Mesenchymal stem cell (in vitro differentiated cells and primary cell): ENCODE measurements at regions not wholly inside any gene's neighbourhood (a gene's known extent, or its start where the extent isn't known, plus 50 kb on each side); places are given as distances from the start of the nearest gene placed in this dataset.

Experiments used
- DNase-seq: peaks from one replicate; pipeline ENCODE4 v3.0.0-alpha.2; 2013
- H2AFZ ChIP-seq: one replicate; pipeline ENCODE4 v1.6.1; 2013; ENCODE audit warnings: low read depth, mild to moderate bottlenecking, control low read depth, inconsistent platforms, low read length, moderate library complexity
- H2AK5ac ChIP-seq: 2 replicates; pipeline ENCODE4 v1.6.1; 2013; ENCODE audit warnings: low read length, moderate library complexity, mild to moderate bottlenecking, inconsistent platforms; ENCODE audit not compliant: severe bottlenecking
- H2BK120ac ChIP-seq: one replicate; pipeline ENCODE4 v1.6.1; 2013; ENCODE audit warnings: low read depth, mild to moderate bottlenecking, inconsistent platforms, low read length, moderate library complexity
- H2BK12ac ChIP-seq, 2 experiments: one replicate each; pipeline ENCODE4 v1.6.1; 2013; ENCODE audit warnings: inconsistent platforms in 2 of 2, low read length in 2 of 2, mild to moderate bottlenecking in 2 of 2, moderate library complexity in 2 of 2, control low read depth in 1 of 2
- H2BK15ac ChIP-seq: one replicate; pipeline ENCODE4 v1.6.1; 2013; ENCODE audit warnings: mild to moderate bottlenecking, low read depth, inconsistent platforms; ENCODE audit not compliant: poor library complexity, severe bottlenecking
- H2BK5ac ChIP-seq: 2 replicates; pipeline ENCODE4 v1.6.1; 2013; ENCODE audit warnings: low read depth, mild to moderate bottlenecking, low read length, control low read depth, inconsistent platforms; ENCODE audit not compliant: poor library complexity, severe bottlenecking
- H3K14ac ChIP-seq, 2 experiments: one replicate each; pipeline ENCODE4 v1.6.1; 2013; ENCODE audit warnings: inconsistent platforms in 2 of 2, low read length in 2 of 2, control low read depth in 1 of 2, mild to moderate bottlenecking in 1 of 2, moderate library complexity in 1 of 2
- H3K18ac ChIP-seq, 2 experiments: one replicate each; pipeline ENCODE4 v1.6.1; 2013; ENCODE audit warnings: inconsistent platforms in 2 of 2, low read length in 2 of 2, control low read depth in 1 of 2, low read depth in 1 of 2, mild to moderate bottlenecking in 1 of 2
- H3K23ac ChIP-seq, 2 experiments: one replicate each; pipeline ENCODE4 v1.6.1; 2013; ENCODE audit warnings: inconsistent platforms in 2 of 2, low read length in 2 of 2, mild to moderate bottlenecking in 2 of 2, moderate library complexity in 2 of 2, control low read depth in 1 of 2
- H3K27ac ChIP-seq: 2 replicates; pipeline ENCODE4 v1.5.1; 2013; ENCODE audit warnings: mild to moderate bottlenecking, moderate library complexity, low read length, control low read depth, inconsistent platforms; ENCODE audit not compliant: poor library complexity, severe bottlenecking
- H3K27me3 ChIP-seq, 2 experiments: 2 replicates each; pipeline versions ENCODE4 v1.6.1 to v1.7.0; 2013; ENCODE audit warnings: low read length in 2 of 2, mild to moderate bottlenecking in 2 of 2, moderate library complexity in 2 of 2, control low read depth in 1 of 2, inconsistent platforms in 1 of 2; ENCODE audit not compliant: control insufficient read depth in 1 of 2, insufficient read depth in 1 of 2
- H3K36me3 ChIP-seq, 2 experiments: 2 replicates each; pipeline versions ENCODE4 v1.6.1 to v1.7.0; 2013; ENCODE audit warnings: low read length in 2 of 2, control low read depth in 1 of 2, inconsistent platforms in 1 of 2, low read depth in 1 of 2, mild to moderate bottlenecking in 1 of 2; ENCODE audit not compliant: insufficient read depth in 2 of 2, control insufficient read depth in 1 of 2
- H3K4ac ChIP-seq, 2 experiments: one replicate each; pipeline ENCODE4 v1.6.1; 2013; ENCODE audit warnings: inconsistent platforms in 2 of 2, low read length in 2 of 2, mild to moderate bottlenecking in 2 of 2, moderate library complexity in 2 of 2, control low read depth in 1 of 2, low read depth in 1 of 2
- H3K4me1 ChIP-seq: 2 replicates; pipeline ENCODE4 v1.6.1; 2013; ENCODE audit warnings: low read depth, low read length, control low read depth; ENCODE audit not compliant: control insufficient read depth, insufficient read depth
- H3K4me2 ChIP-seq: 2 replicates; pipeline ENCODE4 v1.6.1; 2013; ENCODE audit warnings: low read length, mild to moderate bottlenecking, inconsistent platforms; ENCODE audit not compliant: poor library complexity, severe bottlenecking
- H3K4me3 ChIP-seq, 2 experiments: 2 replicates each; pipeline versions ENCODE4 v1.5.1 to v1.7.0; 2013; ENCODE audit warnings: low read length in 2 of 2, mild to moderate bottlenecking in 2 of 2, control low read depth in 1 of 2, low read depth in 1 of 2; ENCODE audit not compliant: insufficient read depth in 1 of 2
- H3K79me1 ChIP-seq: replicated peaks from 2 replicates; pipeline ENCODE4 v1.6.1; 2013; ENCODE audit warnings: mild to moderate bottlenecking, control low read depth, low read length, inconsistent platforms; ENCODE audit not compliant: poor library complexity, severe bottlenecking
- H3K9ac ChIP-seq: 2 replicates; pipeline ENCODE4 v1.7.0; 2013; ENCODE audit warnings: mild to moderate bottlenecking, low read length, moderate library complexity
- H3K9me3 ChIP-seq: 2 replicates; pipeline ENCODE4 v1.7.0; 2013; ENCODE audit warnings: mild to moderate bottlenecking, low read length; ENCODE audit not compliant: control insufficient read depth
- H4K8ac ChIP-seq: one replicate; pipeline ENCODE4 v1.6.1; 2013; ENCODE audit warnings: inconsistent platforms, mild to moderate bottlenecking, low read length, moderate library complexity
- H4K91ac ChIP-seq: one replicate; pipeline ENCODE4 v1.6.1; 2013; ENCODE audit warnings: mild to moderate bottlenecking, low read length, inconsistent platforms
- WGBS: methylation state at CpG from one replicate; pipeline ENCODE4 v1.1.7; 2013; ENCODE audit warnings: mixed read lengths; 5-methylcytosine and 5-hydroxymethylcytosine counted together

DNA sequence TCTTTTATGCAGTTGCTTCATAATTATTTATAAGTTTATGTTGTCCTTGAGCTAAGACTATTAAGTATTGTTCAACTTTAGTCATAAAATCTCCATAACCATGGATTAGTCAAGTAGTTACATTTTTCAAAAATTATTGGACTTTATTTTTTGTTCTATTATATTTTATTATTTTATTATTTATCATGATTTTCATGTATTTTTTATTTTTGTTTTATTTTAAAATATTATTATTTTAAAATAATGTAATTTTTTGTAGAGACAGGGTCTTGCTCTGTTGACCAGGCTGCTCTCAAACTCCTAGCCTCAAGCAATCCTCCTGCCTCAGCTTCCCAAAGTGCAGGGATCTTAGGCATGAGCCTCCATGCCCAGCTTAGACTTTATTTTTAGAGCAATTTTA lies 102.3 kb downstream of the NOC3L start:
- H2BK12ac ChIP-seq, result no peak overlapping the region
- H3K4ac ChIP-seq, result no peak overlapping the region
- H3K79me1 ChIP-seq, result no peaks in the 10 kb centered on the region
- no peak overlapping the region for H2BK15ac ChIP-seq
- no peak for DNase-seq
- no peak overlapping the region for H4K91ac ChIP-seq
- no peak overlapping the region for H2BK5ac ChIP-seq
- H3K4me2 ChIP-seq, result no peak overlapping the region
- no peak overlapping the region for H2AK5ac ChIP-seq
- no peak overlapping the region for H3K23ac ChIP-seq
- no peak overlapping the region for H2AFZ ChIP-seq
- H3K27me3 ChIP-seq, result no peaks in the 10 kb centered on the region
- no peaks in the 10 kb centered on the region for H3K9me3 ChIP-seq
- no peaks in the 10 kb centered on the region for H3K4me1 ChIP-seq
- no peak overlapping the region for H3K14ac ChIP-seq
- H4K8ac ChIP-seq, result no peak overlapping the region
- H3K27ac ChIP-seq, result no peak overlapping the region
- no peak overlapping the region for H3K18ac ChIP-seq
- H3K36me3 ChIP-seq, result no peaks in the 10 kb centered on the region
- no peak overlapping the region for H3K9ac ChIP-seq
- H3K4me3 ChIP-seq, result no peak overlapping the region
- no peak overlapping the region for H2BK120ac ChIP-seq

DNA sequence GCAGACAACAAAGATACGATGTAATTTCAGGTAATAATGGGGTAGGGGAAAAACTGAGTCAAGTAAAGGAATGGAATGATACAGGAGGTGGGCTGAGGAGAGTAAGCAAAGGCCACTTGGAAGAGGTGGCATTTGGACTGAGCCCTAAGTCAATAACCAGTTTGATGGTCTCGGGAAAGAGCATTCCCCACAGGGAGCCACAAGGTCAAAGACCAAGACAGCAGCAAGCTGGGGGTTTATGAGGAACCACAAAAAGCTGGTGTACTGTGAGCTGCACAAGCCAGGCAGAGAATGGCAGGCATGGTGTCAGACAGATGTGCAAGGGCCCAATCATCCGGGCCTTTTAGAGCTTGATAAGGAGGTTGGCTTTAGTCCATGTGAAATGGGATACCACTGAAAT lies 98.7 kb downstream of the NOC3L start:
- H3K4me1 ChIP-seq, result no peaks in the 10 kb centered on the region
- no peak overlapping the region for H4K8ac ChIP-seq
- no peak overlapping the region for H2AFZ ChIP-seq
- H3K9me3 ChIP-seq, result no peaks in the 10 kb centered on the region
- H2BK15ac ChIP-seq, result no peak overlapping the region
- no peak overlapping the region for H3K18ac ChIP-seq
- no peak overlapping the region for H3K27ac ChIP-seq
- no peak overlapping the region for H2BK12ac ChIP-seq
- H2BK5ac ChIP-seq, result no peak overlapping the region
- H3K27me3 ChIP-seq, result no peaks in the 10 kb centered on the region
- no peak overlapping the region for H4K91ac ChIP-seq
- H2AK5ac ChIP-seq, result no peak overlapping the region
- H3K36me3 ChIP-seq, result no peaks in the 10 kb centered on the region
- no peak overlapping the region for H3K4me3 ChIP-seq
- no peak overlapping the region for H3K4ac ChIP-seq
- no peak overlapping the region for H2BK120ac ChIP-seq
- no peaks in the 10 kb centered on the region for H3K79me1 ChIP-seq
- no peak for DNase-seq
- WGBS, result 81% methylated on average over 3 of the region's 3 CpGs
- no peak overlapping the region for H3K23ac ChIP-seq
- H3K14ac ChIP-seq, result no peak overlapping the region
- no peak overlapping the region for H3K4me2 ChIP-seq
- no peak overlapping the region for H3K9ac ChIP-seq

DNA sequence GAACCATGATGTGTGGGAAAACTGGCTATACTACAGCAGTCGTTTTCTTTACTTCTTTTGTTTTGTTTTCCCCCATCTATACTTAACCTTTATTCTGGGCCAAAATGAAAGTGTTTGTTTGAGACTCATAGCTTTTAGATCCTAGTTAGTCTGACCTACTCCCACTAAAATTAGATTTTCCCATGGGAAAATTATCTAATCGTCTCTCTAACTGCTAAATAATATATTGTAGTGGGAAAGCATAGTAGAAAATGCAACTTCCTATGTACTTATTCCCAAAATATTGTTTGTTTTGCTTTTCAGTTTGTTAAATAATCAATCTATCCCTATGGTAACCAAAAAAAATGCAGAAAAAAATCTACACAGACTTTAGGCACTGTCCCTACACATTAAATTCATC lies 96.6 kb downstream of the NOC3L start:
- H2AK5ac ChIP-seq, result no peak overlapping the region

DNA sequence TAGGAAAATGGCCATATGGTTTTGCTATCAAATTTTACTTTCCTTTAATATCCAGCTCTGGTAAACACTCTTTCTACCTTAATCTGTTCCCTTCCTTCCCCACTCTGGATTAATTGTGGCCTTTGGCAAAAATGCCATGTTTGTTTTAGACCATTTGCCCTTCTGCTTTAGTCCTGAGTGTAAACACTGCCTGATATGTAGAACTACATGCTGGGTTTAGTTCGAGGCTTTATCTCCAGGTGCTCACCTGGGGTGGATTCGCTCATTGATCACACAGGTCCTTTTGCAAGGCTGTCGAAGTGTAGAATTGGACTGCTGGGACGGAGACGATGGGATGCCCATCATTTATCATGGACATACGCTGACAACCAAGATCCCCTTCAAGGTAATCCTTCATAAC lies 94.1 kb downstream of the NOC3L start:
- WGBS, result 93% methylated on average over 6 of the region's 6 CpGs
- Histone ChIP-seq H2AFZ (no peak overlapping the region), H3K27ac (no peak overlapping the region), H3K9me3 (peaks cover 9% of the 10 kb centered on the region), H2BK12ac (no peak overlapping the region), H3K4me1 (no peaks in the 10 kb centered on the region), H2AK5ac (no peak overlapping the region), H4K91ac (no peak overlapping the region), H3K23ac (no peak overlapping the region), H3K18ac (no peak overlapping the region), H4K8ac (no peak overlapping the region), H2BK5ac (no peak overlapping the region), H3K36me3 (no peaks in the 10 kb centered on the region), H3K27me3 (no peaks in the 10 kb centered on the region), H3K14ac (no peak overlapping the region), H3K4me2 (no peak overlapping the region), H2BK120ac (no peak overlapping the region), H2BK15ac (no peak overlapping the region), H3K9ac (no peak overlapping the region), H3K4me3 (no peak overlapping the region), H3K79me1 (no peaks in the 10 kb centered on the region), H3K4ac (no peak overlapping the region)
- no peak for DNase-seq

More for the DNA sequence above, 96.6 kb downstream of the NOC3L start:
- H4K91ac ChIP-seq, result no peak overlapping the region
- no peak overlapping the region for H2AFZ ChIP-seq
- no peak overlapping the region for H3K27ac ChIP-seq
- no peak overlapping the region for H3K4me2 ChIP-seq
- no peak overlapping the region for H2BK15ac ChIP-seq
- no peak overlapping the region for H2BK12ac ChIP-seq
- no peak overlapping the region for H3K4me3 ChIP-seq
- no peak overlapping the region for H3K18ac ChIP-seq
- WGBS, result no CpG with 5 or more reads among the region's 2 CpGs
- DNase-seq, result no peak
- no peaks in the 10 kb centered on the region for H3K79me1 ChIP-seq
- H3K14ac ChIP-seq, result no peak overlapping the region
- no peak overlapping the region for H3K4ac ChIP-seq
- H3K9ac ChIP-seq, result no peak overlapping the region
- no peaks in the 10 kb centered on the region for H3K27me3 ChIP-seq
- H2BK120ac ChIP-seq, result no peak overlapping the region
- no peak overlapping the region for H4K8ac ChIP-seq
- H2BK5ac ChIP-seq, result no peak overlapping the region
- no peaks in the 10 kb centered on the region for H3K36me3 ChIP-seq
- H3K9me3 ChIP-seq, result no peaks in the 10 kb centered on the region
- no peaks in the 10 kb centered on the region for H3K4me1 ChIP-seq
- no peak overlapping the region for H3K23ac ChIP-seq
